Caco-2 (cell line): ENCODE measurements at regions not wholly inside any gene's neighbourhood (a gene's known extent, or its start where the extent isn't known, plus 50 kb on each side); places are given as distances from the start of the nearest gene placed in this dataset.

ENCODE experiments used
- BruUV-seq: library from RNA; stranded (reverse); fragments of 400-500 nt; replicated peaks from 2 replicates; lab custom pipeline; 2021; lab: Mats Ljungman, UMichigan
- CTCF ChIA-PET: fragments of 300-600 bp; sonication (Branson Sonifier 250); formaldehyde crosslinking; loops from one replicate; lab custom pipeline; 2022; ENCODE audit warnings: antibody characterized with exemption; lab: Charles Lee
- POLR2A ChIA-PET: fragments of 300-600 bp; sonication (Branson Sonifier 250); formaldehyde crosslinking; loops from one replicate; lab custom pipeline; 2022; ENCODE audit warnings: antibody characterized with exemption; lab: Charles Lee
- DNase-seq, 2 experiments: peaks; one replicate each; pipeline versions ENCODE4 v3.0.0 to v3.0.0-alpha.2; 2020 to 2022
- H3K27me3 ChIP-seq: replicated peaks from 2 replicates; pipeline ENCODE4 v1.6.0; 2011; ENCODE audit warnings: low read length; ENCODE audit not compliant: control insufficient read depth, insufficient read depth
- H3K36me3 ChIP-seq: 2 replicates; pipeline ENCODE4 v1.5.1; 2011; ENCODE audit warnings: low read length; ENCODE audit not compliant: control insufficient read depth, insufficient read depth
- H3K4me1 ChIP-seq: fragments of 250-450 bp; sonication (Bioruptor Pico); 2 replicates; pipeline ENCODE4 v1.5.1; 2020; ENCODE audit warnings: mild to moderate bottlenecking
- H3K4me3 ChIP-seq: 2 replicates; pipeline ENCODE4 v1.5.1; 2011; ENCODE audit warnings: low read depth, mild to moderate bottlenecking, control low read depth, low read length
- H3K9me3 ChIP-seq: fragments of 250-450 bp; sonication (Bioruptor Pico); 2 replicates; pipeline ENCODE4 v1.5.1; 2020; ENCODE audit warnings: mild to moderate bottlenecking, moderate library complexity
- H3K27ac Mint-ChIP-seq: one replicate; pipeline ENCODE4 v1.8.0; 2022; ENCODE audit warnings: mixed read lengths; ENCODE audit not compliant: unreplicated experiment
- H3K27me3 Mint-ChIP-seq: one replicate; pipeline ENCODE4 v1.8.0; 2022; ENCODE audit warnings: mixed read lengths; ENCODE audit not compliant: insufficient read depth, unreplicated experiment
- H3K36me3 Mint-ChIP-seq: one replicate; pipeline ENCODE4 v1.8.0; 2022; ENCODE audit warnings: mild to moderate bottlenecking, mixed read lengths; ENCODE audit not compliant: insufficient read depth, unreplicated experiment
- H3K4me1 Mint-ChIP-seq: one replicate; pipeline ENCODE4 v1.8.0; 2022; ENCODE audit warnings: low read depth, mixed read lengths; ENCODE audit not compliant: unreplicated experiment
- H3K4me3 Mint-ChIP-seq: one replicate; pipeline ENCODE4 v1.8.0; 2022; ENCODE audit warnings: mild to moderate bottlenecking, moderate library complexity, mixed read lengths; ENCODE audit not compliant: unreplicated experiment
- H3K9me3 Mint-ChIP-seq: one replicate; pipeline ENCODE4 v1.8.0; 2022; ENCODE audit warnings: mixed read lengths; ENCODE audit not compliant: unreplicated experiment
- CTCF ChIP-seq, 2 experiments: fragments of 200-600 bp in 1 of 2; IDR thresholded peaks; 1 replicate in 1 of 2; 2 replicates in 1 of 2; pipeline versions ENCODE4 v1.5.1 to v1.8.0; 2011 to 2022; ENCODE audit warnings: antibody characterized with exemption in 1 of 2, control low read depth in 1 of 2, inconsistent platforms in 1 of 2, low read depth in 1 of 2, low read length in 1 of 2, mild to moderate bottlenecking in 1 of 2, moderate library complexity in 1 of 2; ENCODE audit not compliant: insufficient read depth in 1 of 2, severe bottlenecking in 1 of 2, unreplicated experiment in 1 of 2
- intact Hi-C: fragments of 100-400 bp; cut with micrococcal nuclease; formaldehyde crosslinking; loops from one replicate; pipeline ENCODE4 v1.10.0; 2022; ENCODE audit not compliant: unreplicated experiment

DNA sequence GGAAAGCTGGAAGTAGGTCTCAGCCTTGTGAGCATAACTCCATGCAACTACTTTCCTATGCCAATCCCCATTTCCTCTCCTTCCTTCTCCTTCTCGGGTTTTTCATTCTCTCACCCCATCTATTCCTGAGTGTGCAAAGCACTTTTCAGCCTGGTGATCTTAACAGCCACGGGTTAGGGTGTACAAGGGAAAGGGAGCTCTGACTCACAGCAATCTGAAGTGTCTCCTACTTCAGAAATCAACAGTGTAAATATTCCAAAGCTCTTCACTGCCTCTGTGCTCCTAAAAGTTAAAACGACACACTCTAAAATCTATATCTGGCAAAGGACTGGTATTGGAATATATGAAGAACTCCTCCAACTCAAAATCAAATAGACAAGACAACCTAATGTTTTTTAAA is 268.0 kb upstream of the IRX3 start:
- peaks cover 19% of the 10 kb centered on the region for H3K9me3 Mint-ChIP-seq
- no TSS peak for BruUV-seq
- no peaks in the 10 kb centered on the region for H3K36me3 Mint-ChIP-seq
- no peak overlapping the region for H3K4me3 Mint-ChIP-seq
- no peaks in the 10 kb centered on the region for H3K27me3 Mint-ChIP-seq
- Histone ChIP-seq H3K27me3 (no peaks in the 10 kb centered on the region), H3K36me3 (no peaks in the 10 kb centered on the region), H3K9me3 (no peaks in the 10 kb centered on the region), H3K4me3 (no peak overlapping the region), H3K4me1 (no peaks in the 10 kb centered on the region)
- ChIA-PET CTCF (no interaction called here), POLR2A (no interaction called here)
- intact Hi-C loops = no loop called here
- no peak overlapping the region for H3K27ac Mint-ChIP-seq
- H3K4me1 Mint-ChIP-seq = no peaks in the 10 kb centered on the region
- no peak for TF ChIP-seq CTCF (IDR thresholded peaks at IDR 0.05; ENCODE audit: insufficient read depth in 1 of 2, low read depth in 1 of 2, low read length in 1 of 2, severe bottlenecking in 1 of 2, unreplicated experiment in 1 of 2)
- no peak for DNase-seq

GRCh38 chr16:54548281-54548680 is 261.7 kb upstream of the IRX3 start:
- POLR2A ChIA-PET = no interaction called here
- Histone ChIP-seq H3K36me3 (no peaks in the 10 kb centered on the region), H3K27me3 (no peaks in the 10 kb centered on the region), H3K4me3 (no peak overlapping the region), H3K4me1 (no peaks in the 10 kb centered on the region), H3K9me3 (no peaks in the 10 kb centered on the region)
- DNase-seq = no peak
- H3K4me1 Mint-ChIP-seq = peaks cover 16% of the 10 kb centered on the region
- H3K9me3 Mint-ChIP-seq = peaks cover 9% of the 10 kb centered on the region
- H3K27me3 Mint-ChIP-seq = no peaks in the 10 kb centered on the region
- TF ChIP-seq CTCF (IDR thresholded peaks at IDR 0.05; ENCODE audit: insufficient read depth in 1 of 2, low read depth in 1 of 2, low read length in 1 of 2, severe bottlenecking in 1 of 2, unreplicated experiment in 1 of 2) = no peak
- no peaks in the 10 kb centered on the region for H3K36me3 Mint-ChIP-seq
- H3K4me3 Mint-ChIP-seq = no peak overlapping the region
- CTCF ChIA-PET = no interaction called here
- no peak overlapping the region for H3K27ac Mint-ChIP-seq
- intact Hi-C loops = loop anchor here (10.0 kb wide), 1 partner anchor 653 kb away; no protein-coding TSS in a partner anchor
- BruUV-seq = no TSS peak

DNA sequence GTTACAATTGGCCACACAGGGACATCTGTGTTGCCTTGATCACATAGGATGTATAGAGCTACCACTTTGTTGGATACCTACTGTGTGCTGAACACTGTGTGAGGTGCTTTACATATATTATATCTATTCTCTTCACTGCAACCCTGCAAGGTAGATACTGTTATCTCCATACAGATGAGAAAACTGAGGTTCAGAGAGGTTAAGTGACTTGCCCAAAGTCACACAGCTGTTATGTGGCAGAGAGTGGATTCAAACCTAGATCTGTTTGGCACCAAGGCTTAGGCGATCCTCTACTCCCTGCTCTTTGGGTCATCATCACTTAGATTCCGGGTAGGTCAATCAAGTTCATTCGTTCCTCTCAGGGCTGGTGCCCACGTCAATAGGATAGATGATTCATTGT is 260.5 kb upstream of the IRX3 start:
- POLR2A ChIA-PET = no interaction called here
- CTCF ChIA-PET = no interaction called here
- no peak for DNase-seq
- Histone ChIP-seq H3K36me3 (no peaks in the 10 kb centered on the region), H3K27me3 (no peaks in the 10 kb centered on the region), H3K9me3 (no peaks in the 10 kb centered on the region), H3K4me1 (peaks cover 5% of the 10 kb centered on the region; the same call in 1 of the 2 replicates), H3K4me3 (no peak overlapping the region)
- Mint-ChIP-seq H3K36me3 (no peaks in the 10 kb centered on the region), H3K4me1 (peaks cover 16% of the 10 kb centered on the region), H3K4me3 (no peak overlapping the region), H3K27ac (no peak overlapping the region), H3K9me3 (peaks cover 5% of the 10 kb centered on the region), H3K27me3 (no peaks in the 10 kb centered on the region)
- TF ChIP-seq CTCF (IDR thresholded peaks at IDR 0.05; ENCODE audit: insufficient read depth in 1 of 2, low read depth in 1 of 2, low read length in 1 of 2, severe bottlenecking in 1 of 2, unreplicated experiment in 1 of 2) = no peak
- intact Hi-C loops = loop anchor here (10.0 kb wide), 1 partner anchor 652 kb away; no protein-coding TSS in a partner anchor
- BruUV-seq = no TSS peak
